Frontal cortex (tissue), 3 donors: ENCODE measurements at regions not wholly inside any gene's neighbourhood (a gene's known extent, or its start where the extent isn't known, plus 50 kb on each side); places are given as distances from the start of the nearest gene placed in this dataset.

ENCODE experiments used
- DNase-seq, 2 donors: peaks; one replicate each; pipeline ENCODE4 v3.0.0; 2012; ENCODE audit warnings: low spot score in 2 of 2
- FAIRE-seq: peaks from 2 replicates; lab custom pipeline; 2012; peaks lifted over from hg19 to GRCh38; lab: Jason Lieb, UNC
- donor health status: control.
- donor health status: control.
- donor health status: control.

- DNase-seq (no peak), FAIRE-seq (no peak)
These were observed 178.9 kb upstream of the SPEF2 start for GRCh38 chr5:35438786-35439185.

GRCh38 chr5:35438288-35438687, 179.4 kb upstream of the SPEF2 start:
- FAIRE-seq (no peak), DNase-seq (no peak)

- no peak for FAIRE-seq
These were observed 181.1 kb upstream of the SPEF2 start for GRCh38 chr5:35436400-35437057.

GRCh38 chr5:35430381-35431162, 187.1 kb upstream of the SPEF2 start:
- no peak for FAIRE-seq
- no peak for DNase-seq

More at GRCh38 chr5:35436400-35437057, 181.1 kb upstream of the SPEF2 start:
- peak in 1 of 2 donors; percentile 1 for DNase-seq

GRCh38 chr5:35420200-35420599, 189.9 kb upstream of the PRLR start:
- no peak for DNase-seq

GRCh38 chr5:35417040-35417439, 186.8 kb upstream of the PRLR start:
- FAIRE-seq, result no peak
- DNase-seq, result no peak

More at GRCh38 chr5:35420200-35420599, 189.9 kb upstream of the PRLR start:
- FAIRE-seq, result no peak

GRCh38 chr5:35416217-35416988, 186.1 kb upstream of the PRLR start:
- no peak for DNase-seq
- FAIRE-seq, result no peak

GRCh38 chr5:35415309-35415708, 185.0 kb upstream of the PRLR start:
- DNase-seq (no peak), FAIRE-seq (no peak)

- DNase-seq (no peak), FAIRE-seq (no peak)
These were observed 179.1 kb upstream of the PRLR start for GRCh38 chr5:35409361-35409760.

- DNase-seq (no peak), FAIRE-seq (no peak)
These were observed 177.9 kb upstream of the PRLR start for GRCh38 chr5:35408146-35408545.

- no peak for DNase-seq
- FAIRE-seq, result no peak
These were observed 177.4 kb upstream of the PRLR start for GRCh38 chr5:35407697-35408096.

GRCh38 chr5:35405938-35406337, 175.7 kb upstream of the PRLR start:
- DNase-seq (no peak), FAIRE-seq (no peak)

- FAIRE-seq (no peak), DNase-seq (no peak)
These were observed 174.4 kb upstream of the PRLR start for GRCh38 chr5:35404701-35405100.

GRCh38 chr5:35393901-35394300, 163.6 kb upstream of the PRLR start:
- FAIRE-seq, result no peak
- DNase-seq, result no peak

GRCh38 chr5:35384658-35385057, 154.4 kb upstream of the PRLR start:
- DNase-seq (no peak), FAIRE-seq (no peak)

GRCh38 chr5:35383041-35383440, 152.8 kb upstream of the PRLR start:
- DNase-seq, result no peak
- FAIRE-seq, result no peak

- FAIRE-seq (no peak), DNase-seq (no peak)
These were observed 147.4 kb upstream of the PRLR start for GRCh38 chr5:35377653-35378052.

GRCh38 chr5:35374584-35374983, 144.3 kb upstream of the PRLR start:
- no peak for FAIRE-seq
- no peak for DNase-seq

GRCh38 chr5:35373249-35373648, 143.0 kb upstream of the PRLR start:
- DNase-seq, result no peak
- FAIRE-seq, result no peak

GRCh38 chr5:35372482-35372881, 142.2 kb upstream of the PRLR start:
- DNase-seq (no peak), FAIRE-seq (no peak)

- FAIRE-seq (no peak), DNase-seq (no peak)
These were observed 141.7 kb upstream of the PRLR start for GRCh38 chr5:35371951-35372426.
